Stimulated activated CD8-positive, alpha-beta memory T cell treated with anti-CD3 and anti-CD28 coated beads, Interleukin-15, amount 100 ng/mL, for 48 hours (primary cell): ENCODE measurements at regions not wholly inside any gene's neighbourhood (a gene's known extent, or its start where the extent isn't known, plus 50 kb on each side); places are given as distances from the start of the nearest gene placed in this dataset.

ENCODE experiments used
- DNase-seq, 2 donors: peaks; one replicate each; pipeline ENCODE4 v3.0.0-alpha.2; 2020; ENCODE audit warnings: low read depth in 2 of 2

DNA sequence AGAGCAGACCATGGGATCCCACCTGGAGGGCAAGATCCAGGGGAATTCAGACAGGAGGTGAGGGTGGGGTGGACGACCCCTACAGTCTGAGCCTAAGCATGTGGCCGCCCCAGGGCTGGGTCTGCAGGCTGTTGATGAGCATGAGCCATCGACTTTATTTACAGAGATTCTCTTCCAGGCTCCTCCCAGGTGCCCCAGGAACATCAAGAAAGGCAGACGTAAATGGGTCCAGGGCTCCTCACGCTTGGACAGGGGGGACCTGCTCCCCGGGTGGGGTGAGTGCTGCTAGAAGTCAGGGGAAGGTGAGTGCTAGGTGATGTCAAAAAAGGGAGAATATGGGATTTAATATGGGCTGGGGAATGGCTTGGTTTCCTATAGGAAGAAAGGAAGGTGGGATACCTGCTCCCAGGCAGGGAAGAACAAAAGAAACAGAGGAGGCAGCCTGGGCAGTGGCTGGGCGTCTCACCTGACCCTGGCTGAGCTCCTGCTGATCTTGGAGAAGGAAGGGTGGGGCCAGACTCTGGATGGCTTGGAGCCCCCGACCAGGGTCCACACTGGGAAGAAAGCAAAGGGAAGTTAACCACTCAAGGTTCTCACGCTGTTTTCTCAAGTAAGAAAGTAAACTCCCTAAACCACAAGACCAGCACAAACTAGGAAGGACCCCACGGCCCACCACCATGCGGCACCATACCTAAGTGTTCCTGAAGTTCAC lies 162.1 kb upstream of the SHH start:
- DNase-seq: no peak

DNA sequence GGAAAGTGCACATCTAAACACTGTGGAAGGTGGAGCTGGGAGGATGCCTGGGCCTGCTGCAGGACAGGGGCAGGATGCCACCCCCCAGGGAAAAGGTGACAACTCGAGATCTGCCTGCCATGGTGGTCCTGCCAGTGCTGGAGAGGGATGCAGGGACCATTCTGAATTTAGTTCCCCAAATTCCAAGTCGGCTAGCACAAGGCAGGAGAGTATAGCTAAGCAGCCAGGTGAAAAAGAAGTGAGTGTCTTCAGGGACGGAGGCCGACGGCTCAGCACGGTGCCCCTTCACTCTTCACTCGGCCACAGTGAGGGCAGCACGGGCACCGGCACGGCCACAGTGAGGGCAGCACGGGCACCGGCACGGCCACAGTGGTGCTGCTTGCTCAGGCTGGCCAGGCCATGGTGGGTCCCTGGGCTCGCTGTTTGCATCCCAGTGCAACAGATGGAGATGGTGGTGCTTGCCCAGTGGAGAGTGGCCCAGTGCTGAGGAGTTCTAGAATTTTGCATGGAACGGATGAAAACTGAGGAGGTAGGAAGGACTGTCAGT lies 161.3 kb upstream of the SHH start:
- DNase-seq: no peak

DNA sequence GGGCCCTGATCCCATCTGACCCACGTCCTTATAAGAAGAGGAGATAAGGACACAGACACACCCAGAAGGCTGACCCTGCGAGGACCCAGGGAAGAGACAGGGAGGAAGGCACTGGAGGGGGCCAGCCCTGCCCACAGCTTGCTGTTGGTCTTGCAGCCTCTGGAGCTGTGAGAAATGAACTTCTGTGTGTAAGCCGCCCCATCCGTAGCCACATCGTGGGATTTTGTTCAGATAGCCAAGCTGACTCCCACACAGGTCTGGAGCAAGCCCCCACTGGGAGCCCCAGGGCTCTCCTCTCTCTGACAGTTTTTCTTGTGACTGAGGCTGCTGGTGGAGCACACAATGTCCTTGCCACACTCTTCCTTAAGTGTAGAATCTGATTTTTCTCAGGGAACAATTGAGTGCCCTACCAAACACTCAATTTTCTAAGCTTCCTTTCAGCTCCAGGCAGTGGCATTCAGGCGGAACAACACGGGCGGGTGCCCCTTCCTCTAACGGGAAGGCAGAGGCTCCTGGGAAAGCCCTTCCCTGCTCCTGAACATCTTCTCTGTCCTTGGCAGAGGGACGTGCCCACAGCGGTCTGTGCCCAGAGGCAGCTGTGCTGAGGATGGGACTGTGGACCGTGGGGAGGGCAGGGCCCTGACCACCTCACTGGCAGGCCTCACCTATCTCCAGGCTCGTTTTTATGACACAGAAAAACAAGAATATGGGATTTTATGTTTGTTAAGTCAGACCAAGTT lies 160.6 kb upstream of the SHH start:
- no peak for DNase-seq

DNA sequence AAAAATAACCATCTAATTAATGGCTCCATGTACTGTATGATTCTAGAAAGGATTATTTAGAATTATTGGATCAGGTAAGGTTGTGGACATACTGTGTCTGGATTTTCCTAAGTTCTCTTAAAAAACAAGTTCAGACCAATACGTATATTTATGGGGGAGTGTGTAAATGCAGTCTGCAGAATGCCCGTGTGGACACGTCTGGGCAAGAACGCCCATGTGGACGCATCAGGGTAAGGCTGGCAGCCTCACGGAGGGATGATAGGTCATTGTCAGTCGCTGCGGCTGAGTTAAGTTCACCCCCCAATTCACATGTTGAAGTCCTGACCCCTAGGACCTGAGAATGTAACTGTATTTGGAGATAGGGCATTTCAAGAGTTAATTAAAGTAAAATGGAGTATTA lies 160.0 kb upstream of the SHH start:
- DNase-seq: no peak

DNA sequence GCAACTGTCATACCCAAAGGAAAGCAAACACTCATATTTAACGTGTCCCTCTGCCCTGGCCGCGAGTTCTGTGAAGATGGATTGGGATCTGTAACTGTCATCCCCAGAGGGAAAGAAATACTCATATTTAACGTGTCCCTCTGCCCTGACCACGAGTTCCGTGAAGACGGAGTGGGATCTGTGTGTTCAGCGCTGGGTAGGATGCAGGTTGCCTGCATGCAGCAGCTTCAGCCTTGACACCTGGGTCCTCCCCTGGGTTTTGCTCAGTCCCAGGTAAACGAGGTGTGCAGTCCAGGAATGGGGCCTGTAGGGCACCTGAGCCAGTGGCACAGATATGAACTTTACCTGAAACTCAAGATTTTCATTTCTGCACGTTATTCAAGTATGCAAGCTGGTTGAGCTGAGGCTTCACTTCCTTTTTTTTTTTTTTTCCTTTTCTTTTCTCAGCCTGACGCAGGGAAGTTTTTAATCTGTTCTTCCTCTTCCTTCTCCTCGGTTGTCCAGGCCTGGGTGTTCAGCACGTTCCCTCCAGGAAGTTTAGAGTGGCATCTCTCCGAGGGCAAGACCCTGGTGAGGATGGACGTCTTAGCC lies 159.0 kb upstream of the SHH start:
- DNase-seq: no peak

DNA sequence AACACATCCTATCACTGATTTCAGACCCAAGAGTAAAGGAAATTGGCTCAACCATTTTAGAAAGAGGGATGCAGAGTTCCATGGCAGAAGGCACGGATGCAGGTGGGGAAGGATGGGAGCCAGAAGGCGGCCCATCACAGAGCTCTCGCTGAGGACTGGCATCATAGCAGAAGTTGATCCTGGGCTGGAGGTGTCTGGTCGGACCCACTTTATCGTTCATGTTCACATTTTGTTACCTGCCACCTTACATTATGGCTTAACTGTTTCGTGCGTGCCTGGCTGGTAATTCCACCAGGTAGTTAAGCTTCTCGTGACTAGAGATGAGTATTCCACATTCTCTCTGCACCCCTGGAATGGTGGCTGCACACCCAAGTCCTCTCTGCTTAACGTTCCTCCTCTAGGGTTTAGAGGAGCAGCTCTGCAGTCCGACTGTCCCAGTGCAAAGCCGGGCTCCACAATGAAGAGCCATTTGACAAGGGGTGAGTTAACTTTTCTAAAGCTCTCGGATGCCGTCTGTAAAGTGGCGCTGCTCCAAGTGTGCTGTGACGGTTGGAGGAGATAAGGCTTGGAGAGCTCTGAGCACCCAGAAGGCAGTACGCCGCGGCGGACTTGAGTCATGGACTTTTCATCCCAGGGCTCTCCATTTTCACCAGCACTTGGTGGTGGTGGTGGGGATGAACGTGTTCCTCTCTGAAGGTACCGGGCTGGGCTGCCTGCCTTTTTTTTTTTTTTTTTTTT lies 157.1 kb upstream of the SHH start:
- no peak for DNase-seq

DNA sequence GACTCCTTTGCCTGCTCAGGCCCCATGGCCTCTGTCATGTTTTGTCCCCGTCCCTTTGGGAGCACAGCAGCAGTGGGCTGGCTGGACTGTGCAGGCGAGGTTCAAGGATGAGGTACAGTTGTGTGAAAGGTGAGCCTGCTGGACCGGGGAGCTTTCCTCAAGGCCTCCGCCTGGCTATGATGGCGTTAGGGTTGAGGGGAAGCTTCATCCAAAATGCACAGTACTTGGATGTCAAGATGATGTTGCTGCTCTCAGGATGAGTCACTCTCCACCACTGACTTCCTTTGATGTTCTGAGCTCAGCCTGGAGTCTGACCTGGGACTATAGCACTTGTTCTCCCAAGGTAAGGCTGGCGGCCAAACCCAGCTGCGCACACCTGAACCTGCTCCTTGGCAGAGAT lies 152.7 kb upstream of the SHH start:
- DNase-seq: no peak

DNA sequence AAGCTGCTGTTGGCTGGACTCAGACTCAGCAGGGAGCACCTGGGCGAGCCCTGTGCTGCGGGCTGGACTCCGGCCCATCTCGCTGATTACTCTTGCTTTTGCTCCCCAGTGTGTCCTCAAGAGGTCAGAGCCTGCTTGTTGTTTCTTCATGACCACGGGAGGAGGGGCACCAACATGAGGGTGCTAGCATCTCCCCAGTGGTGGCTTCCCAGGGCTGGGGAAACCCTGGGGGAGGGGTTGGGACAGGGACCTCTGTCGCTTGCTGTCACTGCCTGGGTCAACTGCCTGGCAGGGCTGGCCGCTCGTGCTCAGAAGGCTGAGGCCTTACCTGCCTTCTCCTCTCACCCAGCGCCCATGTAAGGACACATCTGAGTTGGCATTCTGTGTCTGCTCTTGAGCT lies 152.3 kb upstream of the SHH start:
- no peak for DNase-seq

DNA sequence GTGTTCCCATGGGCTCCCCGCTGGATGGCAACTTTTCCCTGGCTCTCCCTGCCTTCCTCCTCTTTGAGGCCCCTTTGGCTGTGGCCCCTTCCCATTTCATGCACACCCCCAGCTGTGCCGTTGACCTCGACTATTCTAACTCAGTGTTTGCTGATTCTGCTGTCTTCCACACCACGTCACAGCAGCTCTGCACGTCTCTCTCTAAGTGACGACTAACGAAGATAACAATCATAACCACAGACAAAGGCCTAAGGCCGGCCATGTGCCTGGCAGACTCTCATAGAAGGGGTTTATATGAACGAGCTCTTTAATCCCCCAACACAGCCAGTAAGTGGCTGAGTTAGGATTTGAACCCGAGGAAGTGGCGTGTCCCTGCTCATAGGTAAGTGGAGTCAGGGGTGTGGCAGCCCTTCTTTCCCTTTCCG lies 151.5 kb upstream of the SHH start:
- DNase-seq: no peak

DNA sequence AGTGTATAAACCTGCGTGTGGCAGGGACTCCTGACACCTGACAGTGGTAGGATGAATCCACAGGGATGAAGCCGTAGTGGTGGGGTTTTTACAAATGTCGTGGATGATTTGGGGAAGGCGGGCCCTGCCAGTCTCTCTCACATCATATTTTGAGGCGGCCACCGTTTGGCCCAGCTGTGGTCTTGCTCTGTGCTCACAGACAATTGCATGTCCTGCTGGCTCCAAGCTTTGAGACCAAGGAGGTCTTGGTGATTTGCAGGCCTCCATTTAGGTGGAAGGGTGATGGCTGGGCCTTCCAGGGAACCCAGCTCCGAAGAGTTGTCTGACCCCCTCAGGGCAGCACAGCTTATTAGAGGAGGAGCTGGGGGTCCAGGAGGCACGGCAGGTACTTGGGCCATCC lies 151.1 kb upstream of the SHH start:
- no peak for DNase-seq

DNA sequence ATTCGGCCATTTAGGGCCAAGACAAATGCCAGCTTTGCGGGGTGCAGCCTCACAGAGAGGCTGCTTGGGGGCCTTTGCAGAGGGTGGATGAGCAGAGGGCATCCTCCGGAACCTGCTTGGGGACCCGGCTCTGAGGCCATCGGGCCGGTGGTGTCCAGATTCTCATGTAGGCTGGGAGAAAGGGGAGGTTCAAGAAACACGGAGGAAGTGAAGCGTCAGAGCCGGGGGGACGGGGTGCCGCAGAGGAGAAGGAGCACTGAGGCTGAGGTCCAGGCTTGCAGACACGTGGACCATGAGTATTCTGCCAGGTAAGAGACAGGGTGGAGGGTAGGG lies 150.7 kb upstream of the SHH start:
- DNase-seq: no peak

DNA sequence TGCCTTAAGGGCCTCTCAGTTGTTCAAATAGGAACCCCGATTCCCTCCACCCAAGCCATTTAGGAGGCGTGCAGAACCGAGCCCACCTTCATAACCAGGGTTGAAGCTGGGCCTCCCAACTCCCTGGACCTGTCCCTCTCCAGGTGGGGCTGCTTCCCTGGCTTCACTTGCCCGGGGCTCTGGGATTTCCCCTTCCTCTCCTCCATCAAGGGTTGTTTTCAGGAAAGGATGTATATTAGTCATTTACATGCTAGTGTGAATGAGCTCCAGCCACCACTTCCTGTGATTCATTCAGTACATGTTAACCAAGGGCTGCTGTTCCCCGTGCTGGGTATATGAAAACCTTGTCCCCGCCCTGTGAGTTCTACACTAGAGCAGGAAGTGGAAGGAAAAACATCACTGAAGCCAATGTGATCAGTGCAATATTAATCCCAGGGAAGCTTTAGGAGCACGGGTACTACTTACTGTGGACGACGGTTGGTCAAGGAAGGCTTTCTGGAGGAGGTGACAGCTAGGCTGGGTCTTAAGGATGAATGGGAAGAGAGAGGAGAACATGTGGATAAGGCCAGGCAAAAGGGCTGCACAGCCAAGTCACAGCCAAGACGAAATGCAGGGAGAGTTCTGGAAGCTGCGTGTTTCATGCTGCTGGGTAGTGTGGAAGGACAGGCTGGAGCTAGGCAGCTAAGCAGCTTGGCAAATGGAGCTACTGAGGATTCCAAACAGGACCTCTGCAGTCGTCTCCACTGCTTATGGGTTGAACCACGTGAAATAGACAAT lies 150.1 kb upstream of the SHH start:
- peak; percentile 46 to 47 for DNase-seq

DNA sequence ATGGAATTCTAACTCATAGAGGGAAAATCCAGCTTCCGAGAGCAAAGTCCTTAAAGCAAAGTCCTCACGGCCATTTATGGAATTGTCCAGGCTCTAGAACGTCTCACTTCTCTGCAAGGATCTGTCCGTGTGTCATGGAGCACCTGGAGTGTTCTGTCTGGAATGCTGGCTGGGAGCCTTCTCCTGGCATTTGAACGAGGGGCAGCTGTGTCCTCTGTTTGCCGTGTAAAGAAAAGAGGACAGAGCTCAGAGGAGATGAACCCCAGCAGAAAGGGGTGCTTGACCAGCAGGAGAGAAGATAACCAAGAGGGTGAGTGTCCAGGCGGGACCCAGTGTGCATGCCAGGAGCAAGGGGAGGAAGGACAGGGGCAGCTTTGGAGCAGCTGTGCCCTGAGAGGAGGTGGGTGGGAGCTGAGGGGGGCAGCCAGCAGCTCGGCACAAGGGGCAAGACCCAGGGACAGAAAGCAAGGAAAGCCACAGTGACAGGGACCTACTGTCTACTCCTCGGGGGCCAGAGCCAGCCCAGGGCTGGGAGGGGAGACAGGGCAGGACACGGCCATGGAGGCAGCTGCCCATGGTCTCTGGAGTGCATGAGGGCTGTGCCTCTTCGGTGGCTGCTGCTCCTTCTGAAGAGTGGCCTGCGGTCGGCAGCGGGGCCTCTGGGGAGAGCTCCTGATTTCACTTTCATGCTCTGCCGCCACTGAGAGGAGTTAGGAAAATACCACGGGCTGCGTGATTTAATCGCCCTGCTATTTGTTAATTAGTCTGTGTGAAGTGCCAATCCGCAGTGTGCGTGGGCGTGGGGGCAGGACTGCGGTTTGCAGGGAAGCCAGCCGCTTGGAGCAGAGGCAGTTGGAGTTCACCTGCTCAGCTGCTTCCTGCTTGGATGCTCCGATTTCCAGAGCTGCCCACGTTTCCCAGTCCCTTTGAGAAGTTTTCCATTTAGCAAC lies 149.3 kb upstream of the SHH start:
- peak in 1 of 2 donors; percentile 21 for DNase-seq

DNA sequence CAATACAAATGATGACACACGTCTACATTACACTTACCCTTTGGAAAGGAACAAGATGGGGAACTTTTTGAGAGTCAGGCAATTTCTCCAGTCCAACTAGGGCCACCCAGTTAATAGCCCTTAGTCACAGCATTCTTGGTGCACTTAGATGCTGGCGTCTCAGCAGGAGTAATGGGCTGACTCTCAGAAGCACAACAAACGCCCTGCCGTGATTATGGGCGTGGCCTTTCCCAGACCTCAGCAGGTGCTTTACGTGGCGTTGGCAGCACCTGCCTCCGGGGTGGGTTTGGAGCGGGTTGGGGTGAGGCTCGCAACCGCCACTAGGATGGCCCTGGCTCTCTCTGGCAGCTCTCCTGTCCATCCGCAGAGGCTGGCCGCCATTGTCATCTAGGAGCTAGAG lies 147.6 kb upstream of the SHH start:
- no peak for DNase-seq

DNA sequence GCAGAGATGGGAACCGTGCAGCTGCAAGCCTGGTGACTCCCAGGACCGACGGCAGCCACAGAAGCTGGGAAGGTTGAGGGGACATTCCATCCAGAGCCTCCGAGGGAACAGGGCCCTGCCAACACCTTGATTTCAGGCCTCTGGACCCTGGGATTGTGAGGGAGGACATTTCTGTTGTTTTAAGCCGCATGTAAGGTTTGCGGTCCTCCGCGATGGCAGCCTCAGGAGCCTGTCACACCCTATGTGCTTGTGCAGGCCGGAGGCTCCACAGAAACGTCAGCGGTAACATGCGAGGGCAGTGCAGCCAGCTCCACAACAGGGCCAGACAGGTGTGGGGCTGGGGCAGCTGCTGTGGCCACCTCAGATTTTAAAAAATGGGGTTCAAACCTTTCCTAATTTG lies 144.7 kb upstream of the SHH start:
- no peak for DNase-seq

DNA sequence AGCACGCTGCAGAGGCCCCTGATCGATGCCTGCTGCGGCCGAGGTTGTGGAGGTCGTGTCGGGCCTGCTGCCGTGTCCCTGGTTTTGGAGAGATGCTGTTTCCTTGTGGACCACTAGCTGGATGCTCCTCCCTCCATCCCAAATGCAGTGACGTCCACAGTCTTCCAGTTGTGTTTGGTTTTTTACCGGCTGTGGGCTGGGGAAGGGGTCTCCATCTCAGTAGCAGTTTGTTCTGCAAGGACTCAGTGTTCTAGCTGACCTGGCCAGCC lies 143.0 kb upstream of the SHH start:
- no peak for DNase-seq

DNA sequence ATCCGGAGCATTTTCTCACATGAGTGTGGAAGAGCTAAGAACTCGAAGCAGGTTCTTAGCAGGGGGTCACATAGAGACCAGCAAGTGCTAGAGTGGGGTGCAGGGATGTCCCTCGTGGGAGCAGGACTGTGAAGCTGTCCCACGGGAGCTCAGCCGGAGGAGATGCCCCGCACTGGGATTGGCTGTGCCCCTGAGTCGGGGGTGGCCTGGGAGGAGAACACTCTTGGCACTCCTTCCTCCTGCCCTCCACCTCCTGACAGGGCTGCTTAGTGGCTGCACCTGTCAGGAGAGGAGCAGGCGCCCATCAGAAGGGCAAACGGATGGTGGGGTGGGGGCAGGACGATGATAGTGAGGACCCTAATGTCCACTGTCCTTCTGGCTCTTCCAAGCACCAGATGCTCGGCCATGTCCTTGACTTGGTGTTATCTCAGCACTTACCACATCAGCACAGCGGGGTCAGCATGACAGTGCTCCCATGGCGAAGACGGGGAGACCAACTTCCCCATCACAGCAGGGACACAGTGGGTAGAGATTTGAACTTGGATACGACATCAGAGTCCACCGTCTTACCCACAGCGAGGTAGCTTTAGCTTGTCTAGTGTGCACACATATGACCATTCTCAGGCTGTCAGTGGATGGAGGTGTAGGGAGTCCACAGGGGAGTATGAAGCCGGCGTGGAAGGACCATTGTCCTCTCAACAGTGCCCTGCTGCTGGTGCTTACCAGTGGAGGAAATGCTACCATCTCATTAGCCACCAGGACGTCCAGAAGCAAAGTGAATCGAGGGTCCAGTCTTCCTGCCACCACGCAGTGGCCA lies 142.5 kb upstream of the SHH start:
- DNase-seq: no peak

DNA sequence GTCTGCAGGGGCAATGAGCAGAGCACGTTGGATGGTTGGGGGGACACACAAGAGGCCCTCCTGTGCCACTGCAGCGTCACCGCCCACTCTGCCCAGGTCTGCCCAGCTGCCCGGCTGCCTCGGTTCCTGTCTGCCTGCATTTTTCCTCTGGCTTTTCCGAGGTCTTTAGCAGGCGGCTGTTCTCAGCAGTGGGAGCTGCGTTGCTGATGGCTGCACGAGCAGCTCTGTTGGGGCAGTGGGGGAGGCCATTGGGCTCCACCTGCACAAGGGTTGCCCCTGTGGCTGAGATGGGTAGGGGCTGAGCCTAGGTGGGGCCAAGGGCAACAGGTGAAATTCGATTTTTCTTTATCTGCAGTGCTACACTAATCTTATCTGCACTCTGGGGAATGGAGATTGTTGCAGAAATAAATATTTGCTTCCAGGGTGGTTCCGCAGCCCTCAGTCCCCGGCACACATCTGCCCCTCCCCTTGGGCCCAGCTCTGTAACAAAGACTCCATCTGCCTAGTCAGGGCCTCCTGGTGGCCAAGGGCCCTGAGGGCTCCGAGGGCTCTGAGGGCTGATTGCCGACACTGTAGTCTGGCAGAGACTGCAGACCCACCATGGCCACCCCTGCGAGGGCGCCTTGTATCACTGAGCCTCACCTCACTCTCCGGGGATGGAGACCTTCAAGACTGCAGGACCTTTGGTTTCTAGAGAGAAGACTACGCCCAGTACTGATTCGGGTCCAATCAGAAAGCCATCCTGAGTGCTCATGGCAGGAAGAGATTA lies 141.7 kb upstream of the SHH start:
- DNase-seq: no peak

DNA sequence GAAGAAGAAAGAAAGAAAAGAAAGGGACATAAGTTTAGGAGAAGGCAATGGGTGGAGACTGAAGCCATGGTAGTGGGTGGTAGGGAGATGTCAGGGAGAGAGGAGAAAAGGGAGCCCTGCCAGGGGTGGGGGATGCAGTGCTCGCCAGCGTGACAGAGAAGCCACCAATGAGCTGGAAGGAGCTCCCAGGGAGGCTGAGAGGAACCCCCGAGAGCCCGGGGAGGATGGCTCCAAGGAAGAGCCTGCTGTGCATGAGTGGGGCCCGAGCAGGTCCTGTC lies 141.2 kb upstream of the SHH start:
- DNase-seq: no peak
